A549 (cell line): ENCODE measurements at regions not wholly inside any gene's neighbourhood (a gene's known extent, or its start where the extent isn't known, plus 50 kb on each side); places are given as distances from the start of the nearest gene placed in this dataset.

Experiments used
- ATAC-seq, 2 experiments: fragments of 200-7000 bp in 1 of 2; fragments of >200 bp in 1 of 2; cut with Nextera tagmentation in 1 of 2; cut with Tn5 transposase in 1 of 2; 3 replicates each; pipeline versions ENCODE4 v1.8.0 to v1.9.1; 2018 to 2020; ENCODE audit warnings: mild to moderate bottlenecking in 1 of 2, moderate library complexity in 1 of 2
- CTCF ChIA-PET: fragments of 300-600 bp; sonication (Branson Sonifier 250); formaldehyde crosslinking; extraction: SDS; loops from one replicate; lab custom pipeline; 2021; ENCODE audit warnings: antibody characterized with exemption, inconsistent platforms; lab: Yijun Ruan, JAX
- POLR2A ChIA-PET: fragments of 350-600 bp; formaldehyde crosslinking; extraction: SDS; loops from one replicate; lab custom pipeline; 2021; ENCODE audit warnings: antibody characterized with exemption, inconsistent platforms; lab: Yijun Ruan, JAX
- DNase-seq, 2 experiments: peaks; one replicate each; pipeline versions ENCODE4 v3.0.0 to v3.0.0-alpha.2; 2011 to 2016; ENCODE audit warnings: low read depth in 1 of 2, low spot score in 1 of 2
- FAIRE-seq: peaks from 2 replicates; lab custom pipeline; 2011; peaks lifted over from hg19 to GRCh38; lab: Jason Lieb, UNC
- H3K27ac ChIP-seq, 2 experiments: fragments of >200 bp; sonication (Bioruptor Twin); formaldehyde crosslinking; 3 replicates each; pipeline ENCODE4 v1.5.1; 2016 to 2017
- H3K4me1 ChIP-seq: fragments of >200 bp; sonication (Bioruptor Twin); formaldehyde crosslinking; 3 replicates; pipeline ENCODE4 v1.6.1; 2016
- H3K4me2 ChIP-seq: fragments of >200 bp; sonication (Bioruptor Twin); formaldehyde crosslinking; 3 replicates; pipeline ENCODE4 v1.6.1; 2016
- H3K4me3 ChIP-seq: fragments of >200 bp; sonication (Bioruptor Twin); formaldehyde crosslinking; 3 replicates; pipeline ENCODE4 v1.5.1; 2016
- H3K9me3 ChIP-seq: fragments of >200 bp; sonication (Bioruptor Twin); formaldehyde crosslinking; 3 replicates; pipeline ENCODE4 v1.6.1; 2016
- BCL3 ChIP-seq: fragments of >200 bp; sonication (Bioruptor Twin); formaldehyde crosslinking; IDR thresholded peaks from 3 replicates; pipeline ENCODE4 v1.6.1; 2016
- CBX2 ChIP-seq: fragments of 200-600 bp; sonication (generic); IDR thresholded peaks from 2 replicates; pipeline ENCODE4 v1.6.1; 2016; ENCODE audit warnings: low read depth, mild to moderate bottlenecking, borderline replicate concordance
- CEBPB ChIP-seq, 2 experiments: fragments of >200 bp in 1 of 2; sonication (Bioruptor Twin) in 1 of 2; formaldehyde crosslinking in 1 of 2; IDR thresholded peaks; 2 replicates each; pipeline ENCODE4 v1.6.1; 2012 to 2016
- CHD2 ChIP-seq: fragments of 150-350 bp; IDR thresholded peaks from 2 replicates; pipeline ENCODE4 v1.6.1; 2014; ENCODE audit warnings: low read length; ENCODE audit not compliant: partially characterized antibody
- CHD4 ChIP-seq: fragments of 200-600 bp; sonication (generic); IDR thresholded peaks from 2 replicates; pipeline ENCODE4 v1.6.1; 2016; ENCODE audit warnings: antibody characterized with exemption, mild to moderate bottlenecking, borderline replicate concordance
- EHF ChIP-seq: fragments of 250-450 bp; sonication (Bioruptor Pico); IDR thresholded peaks from 2 replicates; pipeline ENCODE4 v1.5.0; 2020; ENCODE audit warnings: mild to moderate bottlenecking
- ELK1 ChIP-seq: fragments of 150-350 bp; IDR thresholded peaks from 2 replicates; pipeline ENCODE4 v1.6.1; 2014; ENCODE audit warnings: low read depth, mild to moderate bottlenecking, low read length
- EP300 ChIP-seq, 2 experiments: fragments of >200 bp; sonication (Bioruptor Twin); formaldehyde crosslinking; IDR thresholded peaks; 2 replicates in 1 of 2; 3 replicates in 1 of 2; pipeline ENCODE4 v1.6.1; 2016 to 2017
- ESRRA ChIP-seq: fragments of 150-350 bp; IDR thresholded peaks from 2 replicates; pipeline ENCODE4 v1.6.1; 2014; ENCODE audit warnings: mild to moderate bottlenecking, low read length, borderline replicate concordance
- FOSB ChIP-seq: fragments of 250-450 bp; sonication (Bioruptor Pico); IDR thresholded peaks from 2 replicates; pipeline ENCODE4 v1.5.0; 2020; ENCODE audit warnings: mild to moderate bottlenecking, moderate library complexity
- FOXS1 ChIP-seq: fragments of 250-450 bp; sonication (Bioruptor Pico); IDR thresholded peaks from 2 replicates; pipeline ENCODE4 v1.5.0; 2020; ENCODE audit warnings: mild to moderate bottlenecking, moderate library complexity
- HES2 ChIP-seq: fragments of >200 bp; sonication (Bioruptor Twin); formaldehyde crosslinking; IDR thresholded peaks from 2 replicates; pipeline ENCODE4 v1.6.1; 2016
- HOXB13 ChIP-seq: fragments of 250-450 bp; sonication (Bioruptor Pico); IDR thresholded peaks from 2 replicates; pipeline ENCODE4 v1.5.0; 2020; ENCODE audit warnings: low read depth, mild to moderate bottlenecking, moderate library complexity
- JUN ChIP-seq, 2 experiments: fragments of >200 bp; sonication (Bioruptor Twin); formaldehyde crosslinking; IDR thresholded peaks; 2 replicates in 1 of 2; 3 replicates in 1 of 2; pipeline ENCODE4 v1.6.1; 2016 to 2017
- JUNB ChIP-seq: fragments of >200 bp; sonication (Bioruptor Twin); formaldehyde crosslinking; IDR thresholded peaks from 2 replicates; pipeline ENCODE4 v1.6.1; 2016
- MAX ChIP-seq: IDR thresholded peaks from 2 replicates; pipeline ENCODE4 v1.6.1; 2012
- MYC ChIP-seq: IDR thresholded peaks from 2 replicates; pipeline ENCODE4 v1.6.1; 2012; ENCODE audit warnings: mild to moderate bottlenecking, inconsistent platforms, low read length, improper control_type of control experiment, borderline replicate concordance
- NFE2L2 ChIP-seq: fragments of 150-350 bp; conservative IDR thresholded peaks from 2 replicates; pipeline ENCODE4 v1.6.1; 2014; ENCODE audit warnings: low read length
- NR3C1 ChIP-seq: fragments of >200 bp; sonication (Bioruptor Twin); formaldehyde crosslinking; IDR thresholded peaks from 3 replicates; pipeline ENCODE4 v1.6.1; 2017
- POLR2AphosphoS2 ChIP-seq: conservative IDR thresholded peaks from 2 replicates; pipeline ENCODE4 v1.6.1; 2012; ENCODE audit warnings: low read length, improper control_type of control experiment, inconsistent platforms
- REST ChIP-seq: fragments of 200-600 bp; sonication (generic); IDR thresholded peaks from 2 replicates; pipeline ENCODE4 v1.6.1; 2016; ENCODE audit warnings: antibody characterized with exemption, mild to moderate bottlenecking, moderate library complexity
- TFCP2L1 ChIP-seq: fragments of 250-450 bp; sonication (Bioruptor Pico); IDR thresholded peaks from 2 replicates; pipeline ENCODE4 v1.5.0; 2021; ENCODE audit warnings: mild to moderate bottlenecking
- TP53 ChIP-seq: fragments of 250-450 bp; sonication (Bioruptor Pico); IDR thresholded peaks from 2 replicates; pipeline ENCODE4 v1.5.0; 2021; ENCODE audit warnings: mild to moderate bottlenecking, moderate library complexity
- USF2 ChIP-seq: fragments of 450-650 bp; IDR thresholded peaks from 2 replicates; pipeline ENCODE4 v1.6.1; 2014; ENCODE audit warnings: antibody characterized with exemption
- ZC3H11A ChIP-seq: fragments of 450-650 bp; IDR thresholded peaks from 2 replicates; pipeline ENCODE4 v1.6.1; 2014; ENCODE audit warnings: antibody characterized with exemption, mild to moderate bottlenecking
- ZSCAN20 ChIP-seq: fragments of 250-450 bp; sonication (Bioruptor Pico); IDR thresholded peaks from 2 replicates; pipeline ENCODE4 v1.8.0; 2022; ENCODE audit warnings: mild to moderate bottlenecking, moderate library complexity
- WGBS: methylation state at CpG from one replicate; pipeline ENCODE4 v1.1.6; 2017; ENCODE audit errors: missing lambda C conversion rate; 5-methylcytosine and 5-hydroxymethylcytosine counted together

- ATAC-seq (no peak), DNase-seq (no peak), FAIRE-seq (no peak)
- Histone ChIP-seq H3K4me3 (no peak overlapping the region), H3K4me1 (no peaks in the 10 kb centered on the region), H3K27ac (no peak overlapping the region), H3K9me3 (no peaks in the 10 kb centered on the region), H3K4me2 (no peak overlapping the region)
- TF ChIP-seq TP53 (CRISPR knock-in tag) (no peak), CHD2 (no peak), USF2 (no peak), MAX (no peak), ELK1 (no peak), ESRRA (no peak), CBX2 (no peak), JUNB (no peak), ZC3H11A (no peak), HES2 (no peak), FOSB (no peak), CHD4 (no peak), REST (no peak), NR3C1 (no peak), NFE2L2 (no peak)
- ChIA-PET POLR2A (no interaction called here), CTCF (no interaction called here)
These were observed 1021.3 kb upstream of the GYPC start for GRCh38 chr2:125634662-125635061.

- ATAC-seq (no peak), FAIRE-seq (no peak), DNase-seq (no peak)
- 0% methylated on average over 1 of the region's 1 CpG for WGBS
- H3K4me1 ChIP-seq, result no peaks in the 10 kb centered on the region
- ChIA-PET POLR2A (no interaction called here), CTCF (interaction anchor here (1.1 kb wide), 1 partner anchor 493 kb away, joined by 3 read pairs; no protein-coding TSS in a partner anchor)
- no peaks in the 10 kb centered on the region for H3K9me3 ChIP-seq
- TF ChIP-seq MYC (no peak), POLR2AphosphoS2 (no peak), EP300 (IDR thresholded peaks at IDR 0.05) (no peak), TFCP2L1 (CRISPR knock-in tag) (no peak), CEBPB (IDR thresholded peaks at IDR 0.05) (no peak), FOXS1 (CRISPR knock-in tag) (no peak), ESRRA (no peak), ZSCAN20 (CRISPR knock-in tag) (no peak), EHF (CRISPR knock-in tag) (no peak), JUN (IDR thresholded peaks at IDR 0.05) (no peak), CBX2 (no peak), HOXB13 (CRISPR knock-in tag) (no peak), BCL3 (no peak), HES2 (no peak)
- H3K4me2 ChIP-seq, result no peak overlapping the region
- no peak overlapping the region for H3K4me3 ChIP-seq
- no peak overlapping the region for H3K27ac ChIP-seq
These were observed 1017.6 kb upstream of the GYPC start for GRCh38 chr2:125638345-125638744.
